ENCODE measurements at regions not wholly inside any gene's neighbourhood (a gene's known extent, or its start where the extent isn't known, plus 50 kb on each side); places are given as distances from the start of the nearest gene placed in this dataset.
"Not testable (repeated sequence)": the region's sequence is repeated elsewhere in the genome, so short reads cannot be mapped to it uniquely, and the experiment has no call there.

- H3K27ac ChIP-seq = not testable (repeated sequence)
Observed at GRCh38 chr17:20387549-20387948, 79.8 kb downstream of the LGALS9B start.

- peak; percentile 73 for TF ChIP-seq CTCF (conservative IDR thresholded peaks at IDR 0.05)
- not testable (repeated sequence) for H3K27ac ChIP-seq
Observed at GRCh38 chr17:20381358-20382300, 85.7 kb downstream of the LGALS9B start.

GRCh38 chr17:20380625-20381024 is 86.7 kb downstream of the LGALS9B start:
- H3K27ac ChIP-seq = not testable (repeated sequence)

- not testable (repeated sequence) for H3K27ac ChIP-seq
Observed at GRCh38 chr17:20379251-20379650, 88.1 kb downstream of the LGALS9B start.

GRCh38 chr17:20376642-20377041 is 90.7 kb downstream of the LGALS9B start:
- H3K27ac ChIP-seq = not testable (repeated sequence)

GRCh38 chr17:20375745-20376144 is 91.6 kb downstream of the LGALS9B start:
- H3K27ac ChIP-seq = not testable (repeated sequence)

Measured in C4-2B (cell line).